Retina (tissue), 1 donor: ENCODE measurements at regions not wholly inside any gene's neighbourhood (a gene's known extent, or its start where the extent isn't known, plus 50 kb on each side); places are given as distances from the start of the nearest gene placed in this dataset.
"Not testable (repeated sequence)": the region's sequence is repeated elsewhere in the genome, so short reads cannot be mapped to it uniquely, and the experiment has no call there.

Experiments
- DNase-seq: peaks from one replicate; pipeline ENCODE4 v3.0.0-alpha.2; 2016

DNA sequence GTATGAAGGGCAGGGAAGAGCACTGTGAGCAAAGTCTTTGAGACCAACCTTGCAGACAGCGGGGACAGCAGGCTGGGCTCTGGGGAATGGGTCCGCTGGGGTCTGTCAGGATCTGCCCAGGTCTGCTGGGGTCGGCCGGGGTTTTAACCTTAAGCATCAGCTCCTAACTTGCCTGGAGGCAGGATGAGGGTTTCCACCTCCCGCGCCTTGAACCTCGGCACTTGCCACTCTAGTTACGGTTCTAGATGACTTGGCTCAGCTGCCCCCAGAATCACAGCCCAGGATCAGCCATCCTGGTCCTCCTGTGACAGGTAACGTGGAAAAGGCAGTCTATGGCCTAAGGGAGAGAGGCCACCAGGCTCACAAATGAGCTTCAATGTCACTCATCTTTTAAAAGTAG, 50.4 kb upstream of the CACUL1 start:
- no peak for DNase-seq

DNA sequence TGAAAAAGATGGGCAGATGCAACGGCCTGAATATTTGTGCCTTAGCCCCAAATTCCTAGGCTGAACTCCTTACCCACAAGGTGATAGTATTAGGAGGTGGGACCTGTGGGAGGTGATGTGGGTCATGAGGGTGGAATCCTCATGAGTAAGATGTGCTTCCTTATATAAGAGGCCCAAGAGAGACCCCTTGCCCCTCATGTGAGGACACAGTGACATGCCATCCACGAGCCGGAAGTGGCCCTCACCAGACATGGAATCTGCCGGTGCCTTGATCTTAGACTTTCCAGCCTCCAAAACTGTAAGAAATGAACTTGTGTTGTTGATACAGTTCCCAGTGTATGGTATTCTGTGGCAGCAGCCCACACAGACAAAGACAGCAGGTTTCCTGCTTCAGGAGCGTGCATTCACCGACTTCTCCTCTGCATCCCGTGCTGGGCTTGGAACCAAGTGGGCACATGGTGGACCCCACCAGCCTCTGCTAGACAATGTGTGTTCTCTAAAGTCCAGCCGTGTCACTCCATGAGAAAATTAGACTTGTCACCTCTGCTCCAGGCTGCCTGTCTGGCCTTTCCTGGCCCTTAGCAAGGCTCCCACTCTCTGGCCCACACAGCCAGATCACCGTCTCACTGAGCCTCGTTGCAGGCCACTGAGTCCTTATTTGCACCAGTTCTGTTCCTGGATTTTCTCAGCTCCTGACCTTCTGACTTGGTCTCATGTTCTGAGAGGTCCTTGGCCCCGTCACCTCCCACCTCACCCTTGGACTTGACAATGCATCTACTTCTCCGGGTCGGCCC, 52.9 kb upstream of the CACUL1 start:
- no peak for DNase-seq

DNA sequence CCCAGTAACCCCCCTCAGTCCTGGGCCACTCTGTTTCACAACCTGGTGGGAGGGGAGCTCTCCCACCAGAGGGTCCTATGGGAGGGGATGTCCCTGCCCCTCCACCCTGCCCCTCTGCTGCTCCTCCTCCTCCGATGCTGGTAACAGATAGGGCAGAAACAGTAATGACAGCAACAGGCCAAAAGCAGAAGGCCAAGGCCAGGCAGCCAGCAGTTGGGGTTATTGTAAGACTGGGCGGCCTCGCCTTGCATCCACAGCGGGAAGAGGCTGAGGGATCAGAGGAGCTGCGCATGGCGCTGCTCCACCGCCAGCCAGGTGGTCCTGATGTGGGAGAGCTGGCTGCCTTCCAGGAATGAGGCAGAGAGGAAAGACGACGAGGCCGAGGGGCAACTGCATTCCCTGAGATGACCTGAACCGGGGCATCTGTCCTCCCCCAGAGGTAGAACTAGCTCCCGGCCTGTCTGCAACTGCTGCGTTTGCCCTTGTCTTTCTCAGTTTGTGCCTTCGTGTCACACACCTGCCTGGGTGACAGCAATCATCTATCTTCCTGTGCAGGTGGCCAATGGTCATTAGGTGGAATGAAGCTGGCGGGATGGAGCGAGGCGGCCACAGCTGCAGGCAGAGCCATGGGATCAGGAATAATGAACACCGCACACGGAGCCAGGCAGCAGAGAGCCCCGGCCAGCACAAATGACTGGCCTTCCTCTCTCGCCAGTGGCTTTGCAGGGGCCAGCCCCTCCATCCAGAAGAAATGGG, 54.0 kb upstream of the CACUL1 start:
- DNase-seq: peak; percentile 71

DNA sequence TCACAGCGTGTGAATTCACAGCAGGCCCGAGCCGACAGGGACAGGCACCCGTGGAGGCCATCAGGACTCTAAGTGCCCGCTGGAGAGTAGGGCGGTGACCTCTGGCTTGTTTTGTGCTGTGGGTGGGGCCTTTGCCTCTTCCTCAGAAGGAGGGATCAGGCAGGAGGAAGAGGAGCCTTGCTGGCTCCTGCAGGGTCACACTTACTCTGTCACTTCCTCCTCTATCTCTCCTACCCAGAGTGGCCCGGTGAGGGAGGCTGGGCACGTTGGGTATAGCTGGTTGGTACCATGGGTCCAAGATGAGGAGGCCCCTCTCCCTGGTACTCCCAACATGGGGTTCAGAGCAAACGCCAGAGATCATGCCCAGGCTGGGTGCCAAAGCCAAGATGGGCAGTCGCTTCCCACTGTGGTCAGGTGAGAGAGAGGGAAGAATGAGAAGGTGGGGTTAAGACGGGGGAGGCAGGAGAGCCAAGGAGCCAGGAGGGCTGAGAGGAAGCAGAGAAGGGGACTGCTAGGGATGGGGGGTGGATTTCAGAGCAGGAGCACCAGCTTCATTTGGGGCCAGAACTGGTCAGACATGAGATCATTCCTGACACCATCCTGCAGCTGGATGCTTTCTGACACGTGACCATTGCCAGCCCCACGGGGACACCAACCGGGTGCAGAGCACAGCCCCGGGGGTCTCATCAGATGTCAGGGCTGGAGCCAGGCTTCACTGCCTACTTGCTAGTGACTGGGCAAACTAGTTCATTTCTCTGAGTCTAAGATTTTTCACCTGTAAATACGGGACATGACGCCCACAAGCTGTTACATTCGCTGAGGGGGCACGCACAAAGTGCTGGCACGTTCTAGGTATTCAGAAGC, 54.8 kb upstream of the CACUL1 start:
- no peak for DNase-seq

DNA sequence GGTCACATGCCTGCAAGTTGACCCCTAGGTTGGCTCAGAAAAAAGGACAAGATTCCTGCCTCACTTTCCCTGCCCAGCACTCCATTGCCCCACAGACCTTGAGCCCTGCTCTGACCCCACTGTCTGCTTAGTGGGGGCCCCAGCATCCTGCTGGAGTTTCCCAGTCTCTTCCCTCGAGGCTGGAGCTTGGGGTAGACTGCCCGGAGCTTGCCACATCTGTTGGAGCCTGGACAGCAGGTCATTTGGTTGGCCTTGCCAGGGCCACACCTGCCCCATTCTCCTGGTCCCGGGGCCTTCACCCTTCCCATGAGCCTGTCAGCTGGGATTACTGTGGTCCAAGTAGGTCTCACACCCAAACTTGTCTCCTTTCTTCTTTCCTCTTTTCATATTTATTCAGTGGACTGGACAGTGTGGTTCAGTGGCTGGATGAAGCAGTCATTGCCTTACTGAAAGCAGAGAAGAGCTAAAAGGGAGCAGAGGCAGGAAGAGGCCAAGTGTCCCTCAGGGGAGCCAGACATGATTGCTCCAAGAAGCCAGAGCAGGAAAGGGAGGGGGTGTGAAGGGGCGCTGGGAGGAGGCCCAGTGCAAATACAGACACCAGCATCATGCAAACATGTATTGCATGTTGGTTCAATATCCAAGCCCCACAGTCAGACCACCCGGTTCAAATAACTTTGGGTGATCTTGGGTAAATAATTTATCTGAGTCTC, 56.2 kb upstream of the CACUL1 start:
- DNase-seq: no peak

DNA sequence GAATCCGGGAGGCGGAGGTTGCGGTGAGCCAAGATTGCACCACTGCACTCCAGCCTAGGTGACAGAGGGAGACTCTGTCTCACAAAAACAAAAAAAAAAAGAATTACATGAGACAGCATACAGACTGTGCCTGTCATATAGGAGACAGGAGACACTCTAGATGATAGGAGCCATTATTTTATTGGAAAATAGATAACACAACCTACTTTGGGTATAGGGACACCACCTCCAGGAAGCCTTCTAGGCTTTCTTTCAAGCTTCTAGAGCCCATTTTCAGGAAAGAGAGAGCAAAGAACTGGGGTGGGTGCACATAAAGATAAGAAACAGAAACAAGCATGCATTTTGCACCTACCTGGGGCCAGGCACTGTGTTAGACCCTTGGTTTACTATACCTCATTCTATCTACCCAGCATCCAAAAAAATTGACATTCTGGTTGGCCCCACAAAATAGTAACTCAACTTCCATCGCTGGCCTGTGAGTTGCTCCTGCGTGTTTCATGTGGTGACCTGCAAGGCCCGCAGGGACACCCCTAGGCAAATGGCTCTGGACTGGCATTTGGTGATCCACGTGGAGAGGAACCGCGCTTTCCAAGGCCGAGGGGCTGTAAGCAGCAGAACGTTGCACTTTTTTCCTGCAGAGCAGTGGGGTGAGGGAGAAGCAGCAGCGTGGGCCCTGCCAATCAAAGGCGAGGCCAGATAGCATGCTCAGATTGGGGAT, 57.1 kb upstream of the CACUL1 start:
- DNase-seq: no peak

DNA sequence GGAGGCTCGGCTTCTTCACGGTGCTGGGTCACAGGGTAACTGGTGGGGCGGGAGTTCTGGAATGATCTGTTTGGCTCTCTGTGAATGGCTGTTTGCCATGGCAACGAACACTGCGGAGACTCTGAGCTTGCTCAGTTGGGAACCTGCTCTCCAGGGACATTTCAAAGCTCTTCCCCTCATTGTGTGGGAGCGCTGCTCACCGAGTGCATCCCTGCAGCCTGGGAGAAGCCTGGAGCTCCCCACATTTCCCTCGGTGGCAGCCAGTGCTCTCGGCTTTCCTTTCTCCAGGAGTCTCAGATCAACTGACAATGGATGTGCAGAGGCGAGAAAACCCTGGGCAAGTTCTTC, 57.6 kb upstream of the CACUL1 start:
- DNase-seq: peak; percentile 37

DNA sequence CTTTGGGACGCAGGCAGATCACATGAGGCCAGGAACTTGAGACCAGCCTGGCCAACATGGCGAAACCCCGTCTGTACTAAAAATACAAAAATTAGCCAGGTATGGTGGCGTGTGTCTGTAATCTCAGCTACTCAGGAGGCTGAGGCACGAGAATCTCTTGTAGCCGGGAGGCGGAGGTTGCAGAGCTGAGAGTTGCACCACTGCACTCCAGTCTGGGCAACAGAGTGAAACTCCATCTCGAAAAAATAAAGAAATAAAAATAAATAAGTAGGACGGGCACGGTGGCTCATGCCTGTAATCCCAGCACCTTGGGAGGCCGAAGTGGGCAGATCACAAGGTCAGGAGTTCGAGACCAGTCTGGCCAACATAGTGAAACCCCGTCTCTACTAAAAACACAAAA, 58.2 kb upstream of the CACUL1 start:
- not testable (repeated sequence) for DNase-seq

DNA sequence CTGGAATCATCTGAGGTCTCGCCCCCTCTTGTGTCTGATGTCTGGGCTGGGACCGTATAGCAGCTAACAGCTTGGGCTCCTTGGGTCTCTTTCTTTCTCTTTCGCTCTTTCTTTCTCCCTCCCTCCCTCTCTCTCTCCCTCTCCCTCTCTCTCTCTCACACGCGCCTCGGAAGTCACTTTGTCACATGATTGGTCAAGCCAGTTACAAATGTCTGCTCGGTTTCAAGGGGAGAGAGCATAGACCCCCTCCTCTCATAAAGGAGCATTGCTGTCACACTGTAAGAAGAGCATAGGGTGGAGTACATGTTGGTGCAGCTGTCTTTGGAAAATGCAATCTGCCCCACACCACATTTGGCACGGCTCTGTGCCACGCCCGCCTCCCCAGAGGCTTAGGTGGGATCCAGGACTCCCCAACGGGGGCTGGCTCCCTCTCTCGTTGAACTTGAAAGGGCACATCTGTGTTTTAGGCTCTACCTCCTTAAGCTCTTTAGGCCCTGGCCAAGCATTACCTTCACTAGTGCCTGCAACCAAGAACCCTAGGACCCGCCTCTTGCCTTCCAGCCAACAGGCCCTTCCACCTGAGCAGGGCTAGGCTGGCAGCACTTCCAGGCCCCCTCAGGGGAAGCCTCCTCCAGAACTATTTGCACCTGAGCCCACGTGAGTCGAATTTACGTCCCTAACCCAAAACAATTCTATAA, 61.9 kb upstream of the CACUL1 start:
- no peak for DNase-seq

DNA sequence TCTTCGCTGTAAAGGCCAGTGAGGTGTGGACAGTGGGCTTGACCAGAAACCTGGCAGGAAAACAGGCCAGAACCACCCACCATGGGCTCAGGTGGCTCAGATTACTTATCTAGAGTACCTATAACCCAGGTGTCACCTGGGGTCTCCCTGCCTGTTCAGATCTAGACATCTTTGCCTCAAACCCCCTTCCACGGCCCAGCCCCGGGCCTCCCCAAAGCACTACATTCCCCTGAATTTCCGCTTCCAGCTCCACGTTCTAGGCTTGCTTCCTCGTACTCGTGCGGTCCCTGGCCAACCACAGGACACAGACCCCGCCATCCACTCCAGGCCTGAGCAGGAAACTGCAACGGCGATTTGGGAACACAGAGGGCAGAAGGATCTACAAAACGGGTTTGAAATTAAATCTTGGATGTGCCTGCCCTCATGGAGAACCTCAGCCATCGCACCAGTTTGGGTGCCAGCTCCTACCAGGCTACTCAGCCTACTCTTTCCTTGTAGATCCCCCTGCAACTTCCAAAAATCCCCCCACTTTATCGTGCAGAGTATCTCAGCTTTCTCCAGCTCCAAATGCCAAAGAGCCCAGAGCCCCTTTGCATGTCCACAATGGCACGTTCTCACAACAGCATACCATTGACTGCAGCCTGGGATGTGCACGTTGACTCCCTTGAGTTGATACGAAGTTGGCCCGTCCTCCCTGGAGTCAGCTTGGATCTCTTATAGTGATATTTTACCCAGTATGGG, 62.7 kb upstream of the CACUL1 start:
- no peak for DNase-seq

DNA sequence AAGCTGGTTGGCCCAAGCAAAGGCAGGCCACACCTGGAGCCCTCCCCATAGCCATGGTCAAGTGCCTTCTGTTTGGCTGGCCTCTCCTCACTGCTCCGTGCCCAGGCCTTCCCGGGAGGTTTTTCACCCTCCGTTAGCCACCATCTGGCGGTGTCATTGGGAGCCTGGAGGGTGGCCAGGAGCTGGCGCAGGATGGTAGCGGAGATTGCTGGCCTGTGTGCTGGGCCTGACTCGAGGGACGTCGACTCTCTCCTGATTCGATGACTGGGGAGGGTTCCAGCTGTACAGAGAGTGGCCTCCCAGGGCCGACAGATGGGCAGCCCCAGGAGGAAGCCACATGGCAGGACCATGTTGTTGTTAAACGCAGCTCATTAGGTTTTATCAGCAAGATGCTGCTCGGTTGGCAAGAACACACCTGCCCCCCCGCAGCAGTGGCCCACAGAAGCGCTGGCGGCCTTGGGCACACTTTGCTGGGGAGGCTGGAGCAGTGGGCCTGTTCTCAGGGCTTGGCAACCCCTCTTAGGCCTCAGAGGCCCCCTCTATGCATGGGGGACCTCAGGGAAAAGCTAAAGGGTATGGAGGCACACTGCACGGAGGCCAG, 64.0 kb upstream of the CACUL1 start:
- peak; percentile 58 for DNase-seq

DNA sequence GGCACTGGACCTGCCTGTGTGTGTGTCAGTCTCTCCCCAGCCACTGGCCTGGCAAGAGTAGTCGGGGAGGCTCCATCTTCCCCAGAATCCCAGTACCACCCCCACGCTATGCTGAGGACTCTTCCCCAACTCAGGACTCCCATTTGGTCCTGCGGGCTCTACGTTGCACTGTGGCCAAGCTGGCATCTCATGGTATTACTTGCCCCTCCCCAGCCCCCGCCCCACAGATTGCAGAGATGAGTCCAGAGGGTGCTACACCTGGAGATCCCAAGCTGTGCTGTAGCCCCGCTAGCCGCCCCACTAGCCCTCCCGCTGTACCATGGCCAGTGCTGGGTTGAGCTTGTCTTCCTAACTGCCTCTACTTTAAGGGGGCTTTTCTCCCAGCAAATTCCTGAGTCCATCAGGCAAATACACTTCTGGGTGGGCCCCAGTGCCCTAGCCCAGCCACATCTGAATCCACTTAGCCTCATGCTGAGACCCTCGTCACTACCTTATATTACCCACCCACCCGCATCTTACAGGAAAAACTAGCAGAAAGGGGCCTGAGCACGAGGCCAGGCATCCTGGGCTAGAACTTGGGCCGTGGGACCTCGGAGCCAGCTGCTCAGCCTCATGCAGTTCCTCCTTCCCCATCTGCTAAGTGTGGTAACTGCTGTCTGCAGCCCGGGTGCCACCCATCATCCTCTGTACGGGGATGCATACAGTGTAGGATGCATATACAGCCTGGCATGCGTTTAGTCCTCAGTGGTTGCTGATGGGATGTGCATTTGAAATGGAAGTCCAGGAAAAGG, 65.8 kb upstream of the CACUL1 start:
- DNase-seq: no peak

DNA sequence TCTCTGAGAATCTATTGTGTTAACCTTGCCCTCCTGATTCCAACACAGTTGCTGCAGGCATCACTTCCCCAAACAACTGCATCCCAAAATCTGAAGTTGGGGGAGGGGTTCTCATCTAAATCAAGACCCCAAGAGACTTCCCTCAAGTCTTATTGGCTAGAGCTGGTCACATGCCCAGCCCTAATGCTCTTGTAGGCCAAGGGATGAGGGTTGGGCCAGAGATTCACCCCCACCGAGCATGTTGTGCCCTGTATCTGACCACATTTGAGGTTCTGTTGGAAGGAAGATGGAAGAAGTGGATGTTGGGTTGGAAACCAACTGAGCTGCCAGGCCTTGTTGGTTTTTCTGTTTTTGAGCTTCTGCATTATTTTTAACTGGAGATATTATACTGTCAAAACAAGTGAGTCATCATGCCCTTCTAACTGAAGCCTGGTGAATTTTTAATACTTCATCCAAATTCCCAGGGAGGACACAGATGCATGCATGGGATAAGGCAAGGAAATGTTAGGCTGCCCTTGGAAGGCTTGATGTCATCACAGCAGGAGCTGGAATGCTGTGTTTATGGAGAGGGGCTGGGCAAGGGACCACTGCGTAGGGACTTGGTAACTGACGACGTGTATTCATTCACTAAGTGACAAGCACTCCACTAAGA, 68.6 kb upstream of the CACUL1 start:
- DNase-seq: no peak

DNA sequence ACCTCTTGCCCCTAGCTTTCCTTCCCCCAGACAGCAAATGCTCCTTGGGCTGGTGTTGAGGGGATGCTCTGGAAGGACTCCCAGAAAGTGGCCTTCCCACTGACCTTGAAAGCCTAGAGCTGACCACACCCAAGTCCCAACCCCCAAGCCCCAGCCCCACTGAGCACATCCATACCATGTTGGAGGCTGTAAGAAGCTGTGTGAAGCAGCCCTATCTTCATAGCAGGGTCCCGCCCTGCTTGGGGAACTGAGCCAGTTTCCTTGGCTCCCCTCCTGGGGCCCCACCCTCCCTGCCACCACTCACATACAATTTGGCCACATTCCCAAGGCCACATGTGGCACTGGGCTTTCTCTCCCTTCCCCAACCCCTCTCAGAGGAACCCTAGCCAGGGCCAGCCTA, 72.3 kb upstream of the CACUL1 start:
- DNase-seq: no peak

DNA sequence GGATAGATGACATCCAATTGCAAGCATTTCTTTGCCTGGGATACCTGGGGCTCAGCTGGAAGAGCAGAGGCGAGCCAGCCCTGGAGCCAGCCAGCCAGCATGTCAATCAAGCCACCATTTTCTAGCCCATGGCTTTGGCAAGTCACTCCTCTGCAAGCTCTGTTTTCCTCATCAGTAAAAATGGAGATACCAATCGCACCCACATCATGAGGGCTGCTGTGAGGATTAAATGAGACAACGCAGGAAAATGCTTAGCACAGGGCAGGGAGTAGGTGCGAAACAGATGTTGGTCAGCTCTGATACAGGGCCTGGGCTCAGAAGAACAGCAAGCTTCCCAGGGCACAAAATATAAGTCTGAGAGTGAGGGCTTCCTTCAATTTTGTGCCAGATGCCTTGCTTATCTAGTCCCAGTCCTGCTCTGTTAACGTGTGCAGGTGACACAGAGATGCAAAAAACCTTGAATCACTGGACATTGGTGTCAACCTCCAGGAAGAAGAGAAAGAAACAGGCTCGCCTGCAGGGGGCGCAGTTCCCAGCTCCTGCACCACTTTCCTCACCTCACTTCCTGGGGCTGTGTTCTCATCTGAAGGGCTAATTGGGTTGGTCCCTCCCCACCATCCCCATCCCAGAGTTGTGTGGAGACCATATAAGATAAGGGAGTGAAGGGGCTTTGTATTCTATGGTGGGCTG, 72.8 kb upstream of the CACUL1 start:
- no peak for DNase-seq

DNA sequence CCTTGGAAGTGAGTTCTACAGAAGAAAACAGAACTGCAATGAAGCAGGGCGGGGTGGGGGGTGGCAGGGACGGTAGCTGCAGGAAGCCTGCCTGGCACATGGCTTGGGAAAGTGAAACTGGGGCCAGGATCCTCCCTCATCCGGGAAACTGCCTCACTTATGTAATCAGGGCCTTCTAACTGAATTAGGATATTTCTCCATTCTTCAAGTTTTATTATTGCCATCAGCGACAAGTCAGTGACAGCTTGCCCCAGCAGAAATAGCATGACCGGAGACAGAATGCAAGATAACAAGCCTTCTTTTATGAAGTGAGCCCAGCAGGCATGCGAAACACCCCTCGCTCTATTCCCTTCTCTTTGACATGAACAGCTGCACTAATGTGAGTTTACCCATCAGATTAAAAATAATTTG, 77.5 kb upstream of the CACUL1 start:
- DNase-seq: peak; percentile 38

DNA sequence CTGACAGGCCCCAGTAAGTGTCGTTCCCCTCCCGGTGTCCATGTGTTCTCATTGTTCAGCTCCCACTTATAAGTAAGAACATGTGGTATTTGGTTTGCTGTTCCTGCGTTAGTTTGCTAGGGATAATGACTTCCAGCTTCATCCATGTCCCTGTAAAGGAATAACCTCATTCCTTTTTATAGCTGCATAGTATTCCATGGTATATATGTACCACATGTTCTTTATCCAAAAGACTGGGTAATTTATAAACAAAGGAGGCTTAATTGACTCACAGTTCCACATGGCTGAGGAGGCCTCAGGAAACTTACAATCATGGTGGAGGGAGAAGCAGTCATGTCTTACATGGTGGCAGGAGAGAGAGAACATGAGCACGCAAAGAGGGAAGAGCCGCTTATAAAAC, 79.6 kb upstream of the CACUL1 start:
- DNase-seq: not testable (repeated sequence)

DNA sequence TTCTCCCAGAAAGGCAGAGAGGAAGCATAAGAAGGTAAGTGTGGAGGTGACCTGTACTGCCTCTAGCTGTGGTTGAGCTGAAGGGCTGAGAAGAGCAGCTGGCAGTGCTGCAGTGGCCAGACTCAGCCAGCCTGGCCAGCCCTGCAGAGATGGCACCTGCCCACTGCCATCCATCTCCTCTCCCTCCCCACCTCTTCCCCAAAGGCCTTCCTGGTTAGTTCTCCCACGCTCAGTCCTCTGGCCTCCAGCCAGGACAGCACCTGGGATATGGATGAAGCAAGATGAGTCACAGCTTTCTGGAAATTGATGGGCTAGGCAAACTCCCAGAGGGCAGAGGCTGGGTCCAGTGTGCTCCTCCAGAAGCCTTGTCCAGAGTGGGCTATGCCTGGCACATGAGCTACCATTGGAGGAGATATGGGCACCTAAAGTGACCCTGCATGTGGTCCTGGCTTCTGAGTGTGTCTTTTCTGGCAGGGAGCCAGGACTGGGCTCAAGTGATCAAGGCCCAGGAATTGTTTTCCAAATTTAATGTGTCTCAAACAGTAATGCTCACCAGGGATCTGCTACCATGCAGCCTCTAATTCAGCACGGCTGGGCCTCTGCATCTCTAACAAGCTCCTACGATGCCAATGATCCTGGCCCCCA, 81.0 kb upstream of the CACUL1 start:
- DNase-seq: no peak
